Astrocyte (in vitro differentiated cells and primary cell): ENCODE measurements at regions not wholly inside any gene's neighbourhood (a gene's known extent, or its start where the extent isn't known, plus 50 kb on each side); places are given as distances from the start of the nearest gene placed in this dataset.

ENCODE experiments used
- DNase-seq: peaks from one replicate; pipeline ENCODE4 v3.0.0-alpha.2; 2010; ENCODE audit warnings: low read depth
- FAIRE-seq: peaks from 2 replicates; lab custom pipeline; 2011; peaks lifted over from hg19 to GRCh38; lab: Jason Lieb, UNC
- H2AFZ ChIP-seq: 2 replicates; pipeline ENCODE4 v1.6.0; 2012; ENCODE audit warnings: low read depth, low read length, inconsistent platforms
- H3K27ac ChIP-seq: 2 replicates; pipeline ENCODE4 v1.5.1; 2011; ENCODE audit warnings: low read depth, low read length, inconsistent platforms
- H3K27me3 ChIP-seq: 2 replicates; pipeline ENCODE4 v1.6.0; 2011; ENCODE audit warnings: low read length, inconsistent platforms; ENCODE audit not compliant: insufficient read depth
- H3K36me3 ChIP-seq: 2 replicates; pipeline ENCODE4 v1.5.1; 2011; ENCODE audit warnings: low read length, inconsistent platforms; ENCODE audit not compliant: insufficient read depth
- H3K4me1 ChIP-seq: 2 replicates; pipeline ENCODE4 v1.5.1; 2011; ENCODE audit warnings: low read length, inconsistent platforms; ENCODE audit not compliant: insufficient read depth
- H3K4me2 ChIP-seq: 2 replicates; pipeline ENCODE4 v1.6.0; 2012; ENCODE audit warnings: low read length, inconsistent platforms
- H3K4me3 ChIP-seq: 2 replicates; pipeline ENCODE4 v1.5.1; 2011; ENCODE audit warnings: low read depth, mild to moderate bottlenecking, low read length, inconsistent platforms; ENCODE audit not compliant: insufficient read depth
- H3K79me2 ChIP-seq: 2 replicates; pipeline ENCODE4 v1.6.0; 2012; ENCODE audit warnings: mild to moderate bottlenecking, low read length, inconsistent platforms; ENCODE audit not compliant: insufficient read depth
- H3K9ac ChIP-seq: 2 replicates; pipeline ENCODE4 v1.6.0; 2012; ENCODE audit warnings: mild to moderate bottlenecking, low read length, inconsistent platforms
- H3K9me3 ChIP-seq: 2 replicates; pipeline ENCODE4 v1.5.1; 2012; ENCODE audit warnings: low read depth, mild to moderate bottlenecking, low read length, inconsistent platforms; ENCODE audit not compliant: insufficient read depth
- H4K20me1 ChIP-seq: 2 replicates; pipeline ENCODE4 v1.6.0; 2012; ENCODE audit warnings: low read length, inconsistent platforms; ENCODE audit not compliant: insufficient read depth
- H3K27ac Mint-ChIP-seq: one replicate; pipeline ENCODE4 v1.8.0; 2021; ENCODE audit warnings: mild to moderate bottlenecking, mixed read lengths; ENCODE audit not compliant: unreplicated experiment
- H3K27me3 Mint-ChIP-seq: one replicate; pipeline ENCODE4 v1.8.0; 2021; ENCODE audit warnings: low read depth, mixed read lengths; ENCODE audit not compliant: unreplicated experiment
- H3K36me3 Mint-ChIP-seq: one replicate; pipeline ENCODE4 v1.8.0; 2021; ENCODE audit warnings: low read depth, mixed read lengths; ENCODE audit not compliant: unreplicated experiment
- H3K4me1 Mint-ChIP-seq: one replicate; pipeline ENCODE4 v1.8.0; 2021; ENCODE audit warnings: low read depth, mixed read lengths; ENCODE audit not compliant: unreplicated experiment
- H3K4me3 Mint-ChIP-seq: one replicate; pipeline ENCODE4 v1.8.0; 2021; ENCODE audit warnings: mild to moderate bottlenecking, moderate library complexity, mixed read lengths; ENCODE audit not compliant: unreplicated experiment
- H3K9me3 Mint-ChIP-seq: one replicate; pipeline ENCODE4 v1.8.0; 2021; ENCODE audit warnings: mild to moderate bottlenecking, mixed read lengths; ENCODE audit not compliant: unreplicated experiment
- EZH2 ChIP-seq: IDR thresholded peaks from 2 replicates; pipeline ENCODE4 v1.6.1; 2012; ENCODE audit warnings: mild to moderate bottlenecking, low read length, inconsistent platforms; ENCODE audit not compliant: insufficient read depth
- TF ChIP-seq, protein P1 (sequence below): IDR thresholded peaks from 2 replicates; pipeline ENCODE4 v1.5.1; 2011; ENCODE audit warnings: low read depth, mild to moderate bottlenecking, inconsistent platforms, low read length, moderate library complexity; ENCODE audit not compliant: insufficient read depth

DNA sequence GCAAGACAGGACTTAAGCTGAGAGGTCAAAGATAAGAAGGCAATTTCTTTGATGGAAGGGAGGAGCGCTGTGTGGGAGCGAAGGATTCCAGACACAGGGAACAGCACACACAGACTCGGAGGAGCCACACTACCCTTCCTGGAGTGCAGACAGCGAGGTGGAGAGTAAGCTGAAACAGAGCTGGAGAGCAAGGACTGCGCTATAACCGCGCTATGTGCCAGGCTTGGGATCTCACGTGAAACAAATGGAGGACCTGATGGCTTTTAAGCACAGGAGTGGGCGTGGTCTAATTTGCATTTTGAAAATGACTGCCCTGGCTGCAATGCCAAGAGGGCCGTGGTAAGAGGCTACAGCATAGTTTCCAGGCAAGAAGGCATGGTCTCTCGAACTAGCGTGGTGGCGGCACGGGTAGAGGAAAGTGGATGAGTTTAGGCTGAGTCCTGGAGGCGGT, 113.9 kb upstream of the SORBS2 start:
- no peaks in the 10 kb centered on the region for H3K36me3 ChIP-seq
- H3K27ac Mint-ChIP-seq = no peak overlapping the region
- H3K36me3 Mint-ChIP-seq = no peaks in the 10 kb centered on the region
- H4K20me1 ChIP-seq = no peaks in the 10 kb centered on the region
- no peak for FAIRE-seq
- peaks cover 6% of the 10 kb centered on the region for H3K4me1 ChIP-seq
- no peaks in the 10 kb centered on the region for H3K9me3 ChIP-seq
- no peak for TF ChIP-seq EZH2
- TF ChIP-seq, protein P1, sequence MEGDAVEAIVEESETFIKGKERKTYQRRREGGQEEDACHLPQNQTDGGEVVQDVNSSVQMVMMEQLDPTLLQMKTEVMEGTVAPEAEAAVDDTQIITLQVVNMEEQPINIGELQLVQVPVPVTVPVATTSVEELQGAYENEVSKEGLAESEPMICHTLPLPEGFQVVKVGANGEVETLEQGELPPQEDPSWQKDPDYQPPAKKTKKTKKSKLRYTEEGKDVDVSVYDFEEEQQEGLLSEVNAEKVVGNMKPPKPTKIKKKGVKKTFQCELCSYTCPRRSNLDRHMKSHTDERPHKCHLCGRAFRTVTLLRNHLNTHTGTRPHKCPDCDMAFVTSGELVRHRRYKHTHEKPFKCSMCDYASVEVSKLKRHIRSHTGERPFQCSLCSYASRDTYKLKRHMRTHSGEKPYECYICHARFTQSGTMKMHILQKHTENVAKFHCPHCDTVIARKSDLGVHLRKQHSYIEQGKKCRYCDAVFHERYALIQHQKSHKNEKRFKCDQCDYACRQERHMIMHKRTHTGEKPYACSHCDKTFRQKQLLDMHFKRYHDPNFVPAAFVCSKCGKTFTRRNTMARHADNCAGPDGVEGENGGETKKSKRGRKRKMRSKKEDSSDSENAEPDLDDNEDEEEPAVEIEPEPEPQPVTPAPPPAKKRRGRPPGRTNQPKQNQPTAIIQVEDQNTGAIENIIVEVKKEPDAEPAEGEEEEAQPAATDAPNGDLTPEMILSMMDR = no peak
- no peak overlapping the region for H3K9ac ChIP-seq
- no peaks in the 10 kb centered on the region for H3K9me3 Mint-ChIP-seq
- DNase-seq = no peak
- no peak overlapping the region for H3K27ac ChIP-seq
- H3K27me3 ChIP-seq = no peaks in the 10 kb centered on the region
- no peaks in the 10 kb centered on the region for H3K27me3 Mint-ChIP-seq
- no peak overlapping the region for H3K4me3 Mint-ChIP-seq
- H3K4me3 ChIP-seq = no peak overlapping the region
- no peak overlapping the region for H3K4me2 ChIP-seq
- H3K79me2 ChIP-seq = no peaks in the 10 kb centered on the region
- H3K4me1 Mint-ChIP-seq = peaks cover 15% of the 10 kb centered on the region
- H2AFZ ChIP-seq = no peak overlapping the region

DNA sequence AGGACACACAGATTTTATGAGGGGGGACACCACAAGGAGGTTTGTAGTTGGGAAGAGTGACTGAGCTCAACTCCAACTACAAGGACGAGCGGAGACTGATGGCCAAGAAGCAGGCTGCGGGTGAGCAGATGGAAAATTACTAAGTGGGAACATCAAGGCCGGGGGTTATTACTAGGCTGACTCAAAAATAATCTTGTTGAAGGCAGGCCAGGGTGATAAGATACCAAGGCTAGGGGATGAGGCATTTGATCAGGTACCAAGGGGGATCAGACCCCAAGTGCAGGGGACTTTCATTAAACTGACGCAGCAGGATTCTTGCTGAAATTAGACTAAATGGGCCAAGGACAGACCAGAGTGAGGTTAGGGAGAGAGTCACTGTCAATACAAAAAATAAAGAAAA, 119.4 kb upstream of the SORBS2 start:
- Mint-ChIP-seq H3K27me3 (no peaks in the 10 kb centered on the region), H3K4me3 (no peak overlapping the region), H3K4me1 (peaks cover 21% of the 10 kb centered on the region), H3K9me3 (no peaks in the 10 kb centered on the region), H3K36me3 (no peaks in the 10 kb centered on the region), H3K27ac (peak overlapping the region; percentile 30)
- Histone ChIP-seq H3K9ac (peak overlapping the region; percentile 54), H3K27ac (peak overlapping the region; percentile 50), H3K27me3 (no peaks in the 10 kb centered on the region), H4K20me1 (no peaks in the 10 kb centered on the region), H3K79me2 (no peaks in the 10 kb centered on the region), H3K4me2 (peak overlapping the region; percentile 54), H3K4me3 (no peak overlapping the region), H2AFZ (no peak overlapping the region), H3K36me3 (no peaks in the 10 kb centered on the region), H3K9me3 (no peaks in the 10 kb centered on the region), H3K4me1 (peaks cover 14% of the 10 kb centered on the region)
- DNase-seq (no peak), FAIRE-seq (no peak)
- no peak for TF ChIP-seq EZH2
- TF ChIP-seq, protein P1 = no peak

DNA sequence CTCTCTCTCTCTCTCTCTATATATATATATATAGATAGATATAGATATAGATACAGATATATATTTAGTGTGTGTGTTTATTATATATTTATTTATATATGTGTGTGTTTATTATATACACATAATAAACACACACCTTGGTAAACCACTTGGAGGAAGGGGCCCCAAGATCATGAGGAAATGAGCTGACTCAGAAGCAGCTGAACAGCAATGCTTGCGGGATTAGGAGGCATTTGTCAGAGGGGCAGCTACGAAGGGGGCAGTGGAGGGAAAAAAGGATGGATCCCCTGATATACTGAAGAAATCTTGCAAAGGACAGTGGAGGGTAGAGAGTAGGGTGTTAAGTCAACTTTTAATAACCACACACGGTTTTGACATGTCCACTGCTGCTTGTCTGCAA, 120.0 kb upstream of the SORBS2 start:
- Histone ChIP-seq H3K4me1 (peaks cover 14% of the 10 kb centered on the region), H2AFZ (no peak overlapping the region), H3K9me3 (no peaks in the 10 kb centered on the region), H3K27ac (peak overlapping the region; percentile 93), H4K20me1 (no peaks in the 10 kb centered on the region), H3K36me3 (no peaks in the 10 kb centered on the region), H3K79me2 (no peaks in the 10 kb centered on the region), H3K4me3 (peak overlapping the region; percentile 53), H3K9ac (peak overlapping the region; percentile 83), H3K27me3 (no peaks in the 10 kb centered on the region), H3K4me2 (peak overlapping the region; percentile 83)
- Mint-ChIP-seq H3K27me3 (no peaks in the 10 kb centered on the region), H3K36me3 (no peaks in the 10 kb centered on the region), H3K4me3 (no peak overlapping the region), H3K27ac (peak overlapping the region; percentile 70), H3K4me1 (peaks cover 21% of the 10 kb centered on the region), H3K9me3 (no peaks in the 10 kb centered on the region)
- DNase-seq (no peak), FAIRE-seq (no peak)
- no peak for TF ChIP-seq EZH2
- TF ChIP-seq, protein P1 = no peak
